ENCODE measurements at regions not wholly inside any gene's neighbourhood (a gene's known extent, or its start where the extent isn't known, plus 50 kb on each side); places are given as distances from the start of the nearest gene placed in this dataset.

DNA sequence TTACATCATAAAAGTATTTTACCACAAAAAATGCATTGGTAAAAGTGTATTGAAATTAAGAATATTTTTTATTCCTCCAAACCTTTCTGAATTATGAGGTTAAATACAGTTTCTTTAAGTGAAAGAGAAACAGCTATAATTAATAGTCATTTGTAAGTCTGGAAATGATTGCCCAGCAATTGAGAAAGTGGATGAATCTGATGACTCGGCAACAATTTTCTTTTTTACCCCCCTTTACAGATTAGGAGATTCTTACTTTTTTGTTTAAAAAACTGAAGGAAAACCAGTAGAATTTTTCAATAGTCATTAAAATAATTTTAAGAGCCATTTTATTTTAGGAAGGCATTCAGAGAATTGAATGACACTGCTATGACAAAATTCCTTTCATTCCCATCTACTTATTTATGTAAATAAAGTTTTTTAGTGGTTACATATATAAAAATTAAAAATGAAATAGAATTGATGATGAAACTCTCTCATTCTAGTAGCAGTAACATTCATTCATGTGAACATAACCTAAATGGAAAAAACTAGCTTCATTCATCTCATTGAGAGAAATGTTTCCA lies 134.1 kb upstream of the PRNP start:
- dilution Hi-C loops (cut with MboI; ENCODE audit: extremely low pct_ligation_motif_present, low sequenced_read_pairs) (no loop called here), intact Hi-C loops (cut with micrococcal nuclease) (no loop called here)
- no peaks in the 10 kb centered on the region for H3K9me1 ChIP-seq (replicated peaks; ENCODE audit: control insufficient read depth, extremely low read depth, insufficient read depth, low read length)
- H3K27ac ChIP-seq (ENCODE audit: insufficient read depth, low read depth, low read length) = peak overlapping the region; percentile 1
- no peak overlapping the region for H3K9ac ChIP-seq (replicated peaks; ENCODE audit: extremely low read depth, insufficient read depth, low read length)
- H4K20me1 ChIP-seq (replicated peaks; ENCODE audit: control insufficient read depth, extremely low read depth, insufficient read depth, low read length) = no peaks in the 10 kb centered on the region
- H2AFZ ChIP-seq (ENCODE audit: low read depth, low read length) = no peak overlapping the region
- no TSS peak for BruUV-seq (replicated peaks)
- no peaks in the 10 kb centered on the region for H3K79me2 ChIP-seq (ENCODE audit: control insufficient read depth, insufficient read depth, low read length)
- POLR2A ChIA-PET = interaction anchor here (0.7 kb wide), 1 partner anchor 45 kb away, joined by 3 read pairs; no protein-coding TSS in a partner anchor
- H3K36me3 ChIP-seq (ENCODE audit: control insufficient read depth in 2 of 2, extremely low read depth in 1 of 2, insufficient read depth in 2 of 2, low read length in 2 of 2) = no peaks in the 10 kb centered on the region
- H3K4me1 ChIP-seq (ENCODE audit: control insufficient read depth, extremely low read depth, insufficient read depth, low read length) = peaks cover 47% of the 10 kb centered on the region
- no peak for TF ChIP-seq EZH2 (IDR thresholded peaks at IDR 0.05; ENCODE audit: borderline replicate concordance, low read depth, low read length, severe bottlenecking)
- no peak for TF ChIP-seq GATA2 (IDR thresholded peaks at IDR 0.05; ENCODE audit: insufficient read depth, insufficient read length, low read depth, low read length)
- no peak for TF ChIP-seq MYC (IDR thresholded peaks at IDR 0.05; ENCODE audit: low read depth, low read length)
- TF ChIP-seq POLR2AphosphoS5 (IDR thresholded peaks at IDR 0.05; ENCODE audit: insufficient read depth, low read depth, low read length) = no peak
- H3K9me3 ChIP-seq (replicated peaks; ENCODE audit: control insufficient read depth, insufficient read depth, low read length) = no peaks in the 10 kb centered on the region
- H3K4me2 ChIP-seq (ENCODE audit: insufficient read depth, low read length) = no peak overlapping the region
- CTCF ChIA-PET = interaction anchor here (1.2 kb wide), 2 partner anchors 8 to 32 kb away, joined by 3 read pairs; no protein-coding TSS in a partner anchor
- no peak overlapping the region for H3K4me3 ChIP-seq (replicated peaks in 1 of 3; ENCODE audit: insufficient read depth in 1 of 3, low read depth in 1 of 3, low read length in 3 of 3)
- FAIRE-seq = no peak
- no peaks in the 10 kb centered on the region for H3K27me3 ChIP-seq (ENCODE audit: control insufficient read depth in 2 of 2, insufficient read depth in 2 of 2, low read length in 2 of 2)
- DNase-seq (ENCODE audit: low read depth, low spot score) = no peak

DNA sequence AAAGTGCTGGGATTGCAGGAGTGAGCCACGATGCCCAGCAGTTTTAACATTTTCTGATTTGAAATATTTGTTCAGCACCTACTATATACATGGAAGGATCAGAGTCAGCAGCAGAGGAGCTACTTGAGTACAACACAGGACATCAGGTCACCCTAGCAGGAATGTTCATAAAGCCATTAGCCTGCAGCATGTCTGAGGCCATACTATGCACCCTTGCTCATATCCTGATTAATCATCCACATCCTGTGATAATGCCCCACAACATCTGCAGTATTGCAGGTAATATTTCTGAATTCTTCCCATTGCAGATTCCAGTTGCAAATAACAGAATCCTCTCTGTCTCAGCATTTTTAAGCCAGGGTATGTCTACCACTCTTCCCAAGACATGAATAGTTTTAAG lies 135.5 kb upstream of the PRNP start:
- CTCF ChIA-PET = interaction anchor here (0.8 kb wide), 1 partner anchor 11 kb away, joined by 3 read pairs; no protein-coding TSS in a partner anchor
- Histone ChIP-seq H3K4me3 (replicated peaks in 1 of 3; ENCODE audit: insufficient read depth in 1 of 3, low read depth in 1 of 3, low read length in 3 of 3) (no peak overlapping the region), H3K4me2 (ENCODE audit: insufficient read depth, low read length) (peak overlapping the region; percentile 16), H3K27ac (ENCODE audit: insufficient read depth, low read depth, low read length) (peak overlapping the region; percentile 56), H3K9me3 (replicated peaks; ENCODE audit: control insufficient read depth, insufficient read depth, low read length) (no peaks in the 10 kb centered on the region), H2AFZ (ENCODE audit: low read depth, low read length) (no peak overlapping the region), H3K4me1 (ENCODE audit: control insufficient read depth, extremely low read depth, insufficient read depth, low read length) (peaks cover 49% of the 10 kb centered on the region), H3K9me1 (replicated peaks; ENCODE audit: control insufficient read depth, extremely low read depth, insufficient read depth, low read length) (no peaks in the 10 kb centered on the region), H3K79me2 (ENCODE audit: control insufficient read depth, insufficient read depth, low read length) (no peaks in the 10 kb centered on the region), H4K20me1 (replicated peaks; ENCODE audit: control insufficient read depth, extremely low read depth, insufficient read depth, low read length) (no peaks in the 10 kb centered on the region), H3K9ac (replicated peaks; ENCODE audit: extremely low read depth, insufficient read depth, low read length) (no peak overlapping the region), H3K36me3 (ENCODE audit: control insufficient read depth in 2 of 2, extremely low read depth in 1 of 2, insufficient read depth in 2 of 2, low read length in 2 of 2) (no peaks in the 10 kb centered on the region), H3K27me3 (ENCODE audit: control insufficient read depth in 2 of 2, insufficient read depth in 2 of 2, low read length in 2 of 2) (no peaks in the 10 kb centered on the region)
- FAIRE-seq (peak; percentile 89), DNase-seq (ENCODE audit: low read depth, low spot score) (peak; percentile 68)
- POLR2A ChIA-PET = no interaction called here
- dilution Hi-C loops (cut with MboI; ENCODE audit: extremely low pct_ligation_motif_present, low sequenced_read_pairs) = no loop called here
- BruUV-seq (replicated peaks) = no TSS peak
- TF ChIP-seq EZH2 (IDR thresholded peaks at IDR 0.05; ENCODE audit: borderline replicate concordance, low read depth, low read length, severe bottlenecking) = no peak
- peak; percentile 88 for TF ChIP-seq POLR2AphosphoS5 (IDR thresholded peaks at IDR 0.05; ENCODE audit: insufficient read depth, low read depth, low read length)
- TF ChIP-seq FOS (IDR thresholded peaks at IDR 0.05; ENCODE audit: borderline replicate concordance, insufficient read depth, low read length) = peak; percentile 94
- no peak for TF ChIP-seq MAX (IDR thresholded peaks at IDR 0.05; ENCODE audit: insufficient read depth, insufficient read length)
- TF ChIP-seq, protein P1, sequence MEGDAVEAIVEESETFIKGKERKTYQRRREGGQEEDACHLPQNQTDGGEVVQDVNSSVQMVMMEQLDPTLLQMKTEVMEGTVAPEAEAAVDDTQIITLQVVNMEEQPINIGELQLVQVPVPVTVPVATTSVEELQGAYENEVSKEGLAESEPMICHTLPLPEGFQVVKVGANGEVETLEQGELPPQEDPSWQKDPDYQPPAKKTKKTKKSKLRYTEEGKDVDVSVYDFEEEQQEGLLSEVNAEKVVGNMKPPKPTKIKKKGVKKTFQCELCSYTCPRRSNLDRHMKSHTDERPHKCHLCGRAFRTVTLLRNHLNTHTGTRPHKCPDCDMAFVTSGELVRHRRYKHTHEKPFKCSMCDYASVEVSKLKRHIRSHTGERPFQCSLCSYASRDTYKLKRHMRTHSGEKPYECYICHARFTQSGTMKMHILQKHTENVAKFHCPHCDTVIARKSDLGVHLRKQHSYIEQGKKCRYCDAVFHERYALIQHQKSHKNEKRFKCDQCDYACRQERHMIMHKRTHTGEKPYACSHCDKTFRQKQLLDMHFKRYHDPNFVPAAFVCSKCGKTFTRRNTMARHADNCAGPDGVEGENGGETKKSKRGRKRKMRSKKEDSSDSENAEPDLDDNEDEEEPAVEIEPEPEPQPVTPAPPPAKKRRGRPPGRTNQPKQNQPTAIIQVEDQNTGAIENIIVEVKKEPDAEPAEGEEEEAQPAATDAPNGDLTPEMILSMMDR (IDR thresholded peaks at IDR 0.05; ENCODE audit: extremely low read depth in 1 of 2, insufficient read depth in 1 of 2, low read depth in 1 of 2, low read length in 2 of 2) = no peak
- peak; percentile 78 for TF ChIP-seq GATA2 (IDR thresholded peaks at IDR 0.05; ENCODE audit: insufficient read depth, insufficient read length, low read depth, low read length)
- TF ChIP-seq POLR2A (IDR thresholded peaks at IDR 0.05; ENCODE audit: low read depth, low read length) = no peak
- TF ChIP-seq JUN (IDR thresholded peaks at IDR 0.05; ENCODE audit: borderline replicate concordance, insufficient read depth, insufficient read length, low read depth) = peak; percentile 90
- intact Hi-C loops (cut with micrococcal nuclease) = loop anchor here (1.0 to 2.0 kb wide), 2 partner anchors 38 to 43 kb away; no protein-coding TSS in a partner anchor
